ENCODE measurements at regions not wholly inside any gene's neighbourhood (a gene's known extent, or its start where the extent isn't known, plus 50 kb on each side); places are given as distances from the start of the nearest gene placed in this dataset.

DNA sequence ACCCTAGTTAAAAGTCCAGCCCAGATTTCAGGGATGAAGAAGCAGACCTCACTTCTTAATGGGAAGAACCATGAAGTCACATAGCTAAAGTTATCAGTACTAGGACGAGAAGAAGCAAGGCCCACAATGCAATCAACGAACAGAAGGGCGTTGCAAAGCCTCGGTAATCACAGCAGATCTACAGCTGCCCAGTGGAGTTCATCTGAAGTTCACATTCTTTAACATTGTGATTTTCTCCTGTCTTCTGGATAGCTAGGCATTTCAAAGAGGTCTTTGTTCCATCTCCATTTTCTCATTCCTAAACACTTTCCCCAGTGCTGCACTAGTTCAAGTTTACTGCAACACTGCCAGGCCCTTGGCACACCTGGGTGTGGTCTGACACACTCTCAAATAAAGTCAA lies 226.7 kb upstream of the N4BP1 start:
- H3K27me3 Mint-ChIP-seq (ENCODE audit: insufficient read depth, unreplicated experiment) = peaks cover 3% of the 10 kb centered on the region

DNA sequence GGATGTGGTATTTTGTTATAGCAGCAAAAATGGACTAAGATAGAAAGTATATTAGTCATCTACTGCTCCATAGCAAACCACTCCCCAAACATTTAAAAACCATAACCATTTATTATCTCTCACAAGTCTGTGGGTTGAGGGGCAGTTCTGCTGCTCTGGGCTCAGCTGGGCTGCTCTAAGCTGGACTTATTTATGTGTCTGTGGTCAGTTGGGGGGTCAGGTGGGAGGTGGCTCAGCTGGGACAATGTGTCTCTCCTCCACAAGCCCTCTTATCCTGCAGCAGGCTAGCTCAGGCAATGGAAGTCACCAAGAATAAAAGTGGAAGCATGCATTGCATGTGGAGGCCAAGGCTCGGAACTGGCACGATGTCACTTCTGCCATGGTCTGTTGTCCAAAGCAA lies 226.1 kb upstream of the N4BP1 start:
- no TSS peak for BruUV-seq (replicated peaks)
- TF ChIP-seq CTCF (IDR thresholded peaks at IDR 0.05; ENCODE audit: insufficient read depth in 1 of 2, low read depth in 1 of 2, low read length in 1 of 2, severe bottlenecking in 1 of 2, unreplicated experiment in 1 of 2) = no peak
- Mint-ChIP-seq H3K27me3 (ENCODE audit: insufficient read depth, unreplicated experiment) (peaks cover 3% of the 10 kb centered on the region), H3K4me1 (ENCODE audit: low read depth, unreplicated experiment) (no peaks in the 10 kb centered on the region), H3K4me3 (ENCODE audit: unreplicated experiment) (no peak overlapping the region), H3K9me3 (ENCODE audit: unreplicated experiment) (no peaks in the 10 kb centered on the region), H3K27ac (ENCODE audit: unreplicated experiment) (no peak overlapping the region), H3K36me3 (ENCODE audit: insufficient read depth, unreplicated experiment) (no peaks in the 10 kb centered on the region)
- no peak for DNase-seq
- Histone ChIP-seq H3K27me3 (replicated peaks; ENCODE audit: control insufficient read depth, insufficient read depth, low read length) (no peaks in the 10 kb centered on the region), H3K36me3 (ENCODE audit: control insufficient read depth, insufficient read depth, low read length) (no peaks in the 10 kb centered on the region), H3K4me3 (ENCODE audit: low read depth, low read length) (no peak overlapping the region), H3K9me3 (no peaks in the 10 kb centered on the region), H3K4me1 (no peaks in the 10 kb centered on the region)
- CTCF ChIA-PET = no interaction called here
- POLR2A ChIA-PET = no interaction called here
- intact Hi-C loops (cut with micrococcal nuclease; ENCODE audit: unreplicated experiment) = no loop called here

More for the DNA sequence above, 226.7 kb upstream of the N4BP1 start:
- no peaks in the 10 kb centered on the region for H3K36me3 ChIP-seq (ENCODE audit: control insufficient read depth, insufficient read depth, low read length)
- POLR2A ChIA-PET = no interaction called here
- H3K9me3 Mint-ChIP-seq (ENCODE audit: unreplicated experiment) = no peaks in the 10 kb centered on the region
- no peak for TF ChIP-seq CTCF (IDR thresholded peaks at IDR 0.05; ENCODE audit: insufficient read depth in 1 of 2, low read depth in 1 of 2, low read length in 1 of 2, severe bottlenecking in 1 of 2, unreplicated experiment in 1 of 2)
- no peak overlapping the region for H3K27ac Mint-ChIP-seq (ENCODE audit: unreplicated experiment)
- H3K4me1 Mint-ChIP-seq (ENCODE audit: low read depth, unreplicated experiment) = no peaks in the 10 kb centered on the region
- no peaks in the 10 kb centered on the region for H3K27me3 ChIP-seq (replicated peaks; ENCODE audit: control insufficient read depth, insufficient read depth, low read length)
- H3K9me3 ChIP-seq = no peaks in the 10 kb centered on the region
- CTCF ChIA-PET = no interaction called here
- H3K36me3 Mint-ChIP-seq (ENCODE audit: insufficient read depth, unreplicated experiment) = no peaks in the 10 kb centered on the region
- H3K4me1 ChIP-seq = no peaks in the 10 kb centered on the region
- no peak for DNase-seq
- H3K4me3 ChIP-seq (ENCODE audit: low read depth, low read length) = no peak overlapping the region
- no peak overlapping the region for H3K4me3 Mint-ChIP-seq (ENCODE audit: unreplicated experiment)
- intact Hi-C loops (cut with micrococcal nuclease; ENCODE audit: unreplicated experiment) = no loop called here
- BruUV-seq (replicated peaks) = no TSS peak

DNA sequence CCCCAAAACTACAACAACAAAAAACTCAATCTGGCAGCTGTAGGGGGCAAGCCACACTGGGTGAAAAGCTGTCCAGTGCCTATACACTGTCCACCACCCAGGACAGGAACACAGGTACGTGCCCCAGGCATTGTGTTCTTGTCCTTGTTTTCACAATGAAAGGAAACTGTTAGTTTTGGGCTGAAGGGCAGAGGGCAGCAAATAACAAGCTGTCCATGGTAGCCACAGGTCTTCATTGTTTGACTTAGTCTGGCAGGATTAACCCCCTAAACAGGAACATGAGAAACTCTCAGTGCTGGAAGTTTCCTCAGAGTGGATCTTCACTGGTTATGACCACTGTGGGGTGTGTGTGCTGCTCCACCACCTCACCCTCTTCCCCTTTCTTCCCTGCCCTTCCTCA lies 224.6 kb upstream of the N4BP1 start:
- H3K4me3 Mint-ChIP-seq (ENCODE audit: unreplicated experiment) = no peak overlapping the region
- no peak for TF ChIP-seq CTCF (IDR thresholded peaks at IDR 0.05; ENCODE audit: insufficient read depth in 1 of 2, low read depth in 1 of 2, low read length in 1 of 2, severe bottlenecking in 1 of 2, unreplicated experiment in 1 of 2)
- no peak for DNase-seq
- no peak overlapping the region for H3K27ac Mint-ChIP-seq (ENCODE audit: unreplicated experiment)
- ChIA-PET CTCF (no interaction called here), POLR2A (no interaction called here)
- intact Hi-C loops (cut with micrococcal nuclease; ENCODE audit: unreplicated experiment) = no loop called here
- Histone ChIP-seq H3K36me3 (ENCODE audit: control insufficient read depth, insufficient read depth, low read length) (no peaks in the 10 kb centered on the region), H3K9me3 (no peaks in the 10 kb centered on the region), H3K4me1 (no peaks in the 10 kb centered on the region), H3K4me3 (ENCODE audit: low read depth, low read length) (no peak overlapping the region), H3K27me3 (replicated peaks; ENCODE audit: control insufficient read depth, insufficient read depth, low read length) (no peaks in the 10 kb centered on the region)
- no TSS peak for BruUV-seq (replicated peaks)
- H3K27me3 Mint-ChIP-seq (ENCODE audit: insufficient read depth, unreplicated experiment) = no peaks in the 10 kb centered on the region
- no peaks in the 10 kb centered on the region for H3K36me3 Mint-ChIP-seq (ENCODE audit: insufficient read depth, unreplicated experiment)
- H3K4me1 Mint-ChIP-seq (ENCODE audit: low read depth, unreplicated experiment) = no peaks in the 10 kb centered on the region
- no peaks in the 10 kb centered on the region for H3K9me3 Mint-ChIP-seq (ENCODE audit: unreplicated experiment)

All from Caco-2 (cell line).